Neutrophil (primary cell): ENCODE measurements at regions not wholly inside any gene's neighbourhood (a gene's known extent, or its start where the extent isn't known, plus 50 kb on each side); places are given as distances from the start of the nearest gene placed in this dataset.

Experiments
- H3K27ac ChIP-seq: fragments of 200-600 bp; sonication (generic); 2 replicates; pipeline ENCODE4 v1.5.1; 2016; ENCODE audit warnings: mild to moderate bottlenecking, moderate library complexity
- H3K27me3 ChIP-seq: fragments of 200-600 bp; sonication (generic); 2 replicates; pipeline ENCODE4 v1.6.0; 2016; ENCODE audit warnings: mild to moderate bottlenecking
- H3K36me3 ChIP-seq: fragments of 200-600 bp; sonication (generic); 2 replicates; pipeline ENCODE4 v1.5.1; 2017
- H3K4me1 ChIP-seq, 2 experiments: fragments of 200-600 bp in 1 of 2; sonication (generic) in 1 of 2; 1 replicate in 1 of 2; 2 replicates in 1 of 2; pipeline versions ENCODE4 v1.5.1 to v1.6.1; 2013 to 2016; ENCODE audit warnings: low read depth in 1 of 2, low read length in 1 of 2, mild to moderate bottlenecking in 1 of 2, moderate library complexity in 1 of 2; ENCODE audit not compliant: control insufficient read depth in 1 of 2, insufficient read depth in 1 of 2
- H3K4me3 ChIP-seq, 2 experiments: fragments of 200-600 bp in 1 of 2; sonication (generic) in 1 of 2; 1 replicate in 1 of 2; 2 replicates in 1 of 2; pipeline ENCODE4 v1.5.1; 2013 to 2016; ENCODE audit warnings: low read depth in 1 of 2, low read length in 1 of 2, mild to moderate bottlenecking in 1 of 2, moderate library complexity in 1 of 2
- H3K9me3 ChIP-seq: fragments of 200-600 bp; sonication (generic); 2 replicates; pipeline ENCODE4 v1.5.1; 2016
- CTCF ChIP-seq: fragments of 200-600 bp; sonication (generic); IDR thresholded peaks from 2 replicates; pipeline ENCODE4 v1.5.1; 2016; ENCODE audit warnings: antibody characterized with exemption

GRCh38 chr1:17913326-17914115, 158.4 kb downstream of the ACTL8 start:
- Histone ChIP-seq H3K9me3 (no peaks in the 10 kb centered on the region), H3K4me3 (no peak overlapping the region), H3K27me3 (peaks cover 68% of the 10 kb centered on the region), H3K27ac (no peak overlapping the region), H3K36me3 (no peaks in the 10 kb centered on the region), H3K4me1 (no peaks in the 10 kb centered on the region)
- no peak for TF ChIP-seq CTCF

DNA sequence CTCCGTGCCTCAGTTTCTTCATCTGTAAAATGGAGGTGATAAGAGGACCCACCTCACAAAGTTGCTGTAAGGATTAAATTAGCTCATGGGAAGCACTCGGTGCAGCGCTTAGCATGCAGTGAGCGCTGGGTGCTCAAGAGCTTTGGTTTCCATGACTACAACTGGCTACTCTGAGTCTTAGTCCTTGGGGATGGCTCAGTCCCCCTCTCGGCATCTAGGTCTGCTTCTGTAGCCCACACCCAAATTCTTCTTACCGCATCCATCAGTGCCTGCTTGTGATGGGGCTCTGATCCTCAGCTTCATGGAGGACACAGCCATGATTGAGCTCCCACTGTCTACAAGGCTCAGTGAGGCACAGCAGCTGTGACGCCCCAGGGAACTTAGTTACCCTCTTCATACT, 159.0 kb downstream of the ACTL8 start:
- H3K4me1 ChIP-seq = no peaks in the 10 kb centered on the region
- H3K4me3 ChIP-seq = no peak overlapping the region
- H3K27ac ChIP-seq = no peak overlapping the region
- no peaks in the 10 kb centered on the region for H3K9me3 ChIP-seq
- H3K36me3 ChIP-seq = no peaks in the 10 kb centered on the region
- no peak for TF ChIP-seq CTCF
- H3K27me3 ChIP-seq = peaks cover 62% of the 10 kb centered on the region

GRCh38 chr1:17914987-17915386, 159.9 kb downstream of the ACTL8 start:
- Histone ChIP-seq H3K4me3 (no peak overlapping the region), H3K9me3 (no peaks in the 10 kb centered on the region), H3K4me1 (no peaks in the 10 kb centered on the region), H3K27ac (no peak overlapping the region), H3K27me3 (peaks cover 54% of the 10 kb centered on the region), H3K36me3 (no peaks in the 10 kb centered on the region)
- TF ChIP-seq CTCF = no peak

DNA sequence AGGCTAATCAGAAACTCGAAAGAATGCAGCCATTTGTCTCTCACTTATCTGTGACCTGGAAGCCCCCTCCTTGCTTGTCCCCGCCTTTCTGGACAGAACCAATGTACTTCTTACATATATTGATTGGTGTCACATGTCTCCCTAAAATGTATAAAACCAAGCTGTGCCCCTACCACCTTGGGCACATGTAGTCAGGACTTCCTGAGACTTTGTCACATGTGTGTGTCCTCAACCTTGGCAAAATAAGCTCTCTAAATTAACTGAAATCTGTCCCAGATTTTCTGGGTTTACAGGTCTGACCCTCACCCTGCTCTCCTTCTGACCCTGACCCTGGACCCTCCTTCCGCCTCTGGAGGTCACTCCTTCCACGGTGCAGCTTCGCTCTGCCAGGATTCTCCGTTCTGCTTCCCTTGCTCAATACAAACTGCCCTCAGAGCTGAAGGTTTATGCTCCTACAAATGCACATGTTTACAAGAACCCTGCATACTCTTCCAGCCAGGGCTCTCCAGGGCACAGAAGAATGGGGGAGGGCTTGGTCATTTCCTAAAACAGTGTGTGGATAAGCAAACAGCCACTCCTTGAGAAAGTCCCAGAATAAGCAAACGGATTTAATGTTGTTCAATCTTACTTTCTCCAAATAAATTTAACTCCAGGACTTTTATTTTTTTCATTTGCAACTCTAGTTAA, 160.5 kb downstream of the ACTL8 start:
- no peaks in the 10 kb centered on the region for H3K9me3 ChIP-seq

GRCh38 chr1:17916702-17917101, 161.6 kb downstream of the ACTL8 start:
- TF ChIP-seq CTCF = no peak
- Histone ChIP-seq H3K4me3 (no peak overlapping the region), H3K36me3 (no peaks in the 10 kb centered on the region), H3K27ac (no peak overlapping the region), H3K4me1 (no peaks in the 10 kb centered on the region), H3K27me3 (peaks cover 43% of the 10 kb centered on the region), H3K9me3 (no peaks in the 10 kb centered on the region)

More for the DNA sequence above, 160.5 kb downstream of the ACTL8 start:
- Histone ChIP-seq H3K4me3 (no peak overlapping the region), H3K27ac (no peak overlapping the region), H3K36me3 (no peaks in the 10 kb centered on the region), H3K27me3 (peaks cover 47% of the 10 kb centered on the region), H3K4me1 (no peaks in the 10 kb centered on the region)
- TF ChIP-seq CTCF = no peak
